Esophagus mucosa (tissue), 1 donor: ENCODE measurements at regions not wholly inside any gene's neighbourhood (a gene's known extent, or its start where the extent isn't known, plus 50 kb on each side); places are given as distances from the start of the nearest gene placed in this dataset.
"Not testable (repeated sequence)": the region's sequence is repeated elsewhere in the genome, so short reads cannot be mapped to it uniquely, and the experiment has no call there.

Experiments
- ATAC-seq: fragments of 200-7000 bp; cut with Tn5 transposase; one replicate; pipeline ENCODE4 v1.9.1; 2020
- donor health status: DM: yes; HTN: yes; CAD: no.

GRCh38 chr11:96925862-96926261 lies 536.0 kb downstream of the JRKL start:
- ATAC-seq = no peak

- ATAC-seq = no peak
These were observed 550.4 kb downstream of the JRKL start for GRCh38 chr11:96940227-96940626.

- no peak for ATAC-seq
These were observed 553.0 kb downstream of the JRKL start for GRCh38 chr11:96942855-96943254.

- ATAC-seq = no peak
These were observed 554.2 kb downstream of the JRKL start for GRCh38 chr11:96943970-96944369.

- ATAC-seq = no peak
These were observed 558.3 kb downstream of the JRKL start for GRCh38 chr11:96948066-96948465.

DNA sequence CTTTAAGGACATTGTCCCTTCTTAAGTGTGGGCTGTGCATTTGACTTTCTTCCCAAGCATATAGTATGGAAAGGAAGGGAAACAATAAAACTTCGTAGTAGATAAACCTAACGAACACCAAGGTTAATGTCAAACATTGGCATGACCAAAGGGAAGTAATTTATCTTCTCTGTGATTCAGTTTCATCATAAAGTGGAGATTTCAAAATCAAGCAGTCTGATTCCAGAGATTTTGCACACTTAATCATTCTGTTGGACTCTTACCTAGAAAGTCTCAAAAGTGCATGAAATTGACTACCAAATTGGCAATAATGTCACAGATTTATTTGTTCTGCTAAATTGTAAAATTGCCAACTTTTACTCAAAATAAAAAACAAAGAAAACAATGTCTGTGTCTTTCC lies 559.7 kb downstream of the JRKL start:
- ATAC-seq = no peak

DNA sequence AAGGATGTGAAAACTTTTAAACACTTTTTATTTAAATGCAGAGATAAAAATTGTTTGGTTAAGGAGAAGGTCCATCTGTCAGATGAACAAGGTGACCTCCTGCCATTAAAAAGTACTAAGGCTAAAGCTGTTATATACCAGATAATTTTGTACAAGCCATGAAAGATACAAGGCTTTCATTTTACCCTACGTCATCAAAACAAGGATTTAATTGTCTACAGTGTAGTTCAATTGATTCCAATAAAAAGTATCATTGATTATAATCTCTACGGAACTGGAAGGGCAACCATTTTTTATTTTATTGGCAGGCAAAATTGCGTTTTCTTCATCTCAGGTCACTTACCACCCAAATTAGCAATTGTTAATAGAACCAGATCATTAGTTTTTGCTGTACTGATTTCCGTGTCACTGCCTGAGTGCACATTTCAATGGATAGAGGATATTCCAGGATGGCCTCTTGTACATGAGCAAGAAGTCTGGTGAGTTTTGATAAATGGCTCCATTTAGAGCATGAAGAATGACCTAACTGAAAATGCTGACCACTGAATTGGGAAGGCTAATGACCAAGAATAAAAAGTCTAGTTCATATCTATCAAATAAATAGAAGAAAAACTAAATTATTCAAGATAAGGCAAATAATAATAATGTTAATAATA lies 564.9 kb downstream of the JRKL start:
- no peak for ATAC-seq

DNA sequence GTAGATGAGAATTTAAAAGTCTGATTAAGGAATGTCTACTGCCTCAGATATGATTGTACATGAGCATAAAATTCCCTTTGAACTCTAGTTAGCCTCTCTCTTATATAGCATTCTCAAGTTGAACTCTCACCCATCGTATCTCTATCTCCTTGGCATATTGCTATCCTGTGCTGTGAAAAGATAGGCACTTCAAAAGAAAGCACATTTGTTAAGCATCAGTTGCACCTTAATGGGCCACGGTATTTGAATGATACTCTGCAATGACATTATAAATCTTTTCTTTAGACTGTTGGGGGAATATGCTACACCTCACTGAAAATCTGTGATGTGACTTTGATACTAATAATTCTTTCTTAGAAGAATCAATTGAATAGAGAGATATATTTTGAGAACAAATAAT lies 570.7 kb downstream of the JRKL start:
- no peak for ATAC-seq

DNA sequence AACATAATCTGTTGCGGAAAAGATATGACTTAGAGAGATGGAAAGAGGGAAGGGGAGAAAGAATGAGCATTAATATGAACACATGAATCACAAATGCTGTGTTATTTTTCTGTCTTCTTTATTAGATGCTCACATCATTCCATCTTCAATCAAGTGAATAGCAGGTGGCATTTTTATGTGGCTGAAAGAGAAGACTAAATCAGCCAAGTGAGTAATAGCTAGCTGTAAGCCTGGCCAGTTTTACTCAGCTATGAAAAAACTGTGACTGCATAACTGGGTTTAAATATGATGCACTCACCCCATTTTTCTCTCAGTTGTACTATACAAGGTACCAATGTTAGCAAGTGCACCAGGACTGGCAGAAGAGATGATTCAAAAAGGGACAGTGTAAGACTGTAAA lies 571.1 kb downstream of the JRKL start:
- no peak for ATAC-seq

GRCh38 chr11:96961931-96962330 lies 572.1 kb downstream of the JRKL start:
- ATAC-seq = no peak

DNA sequence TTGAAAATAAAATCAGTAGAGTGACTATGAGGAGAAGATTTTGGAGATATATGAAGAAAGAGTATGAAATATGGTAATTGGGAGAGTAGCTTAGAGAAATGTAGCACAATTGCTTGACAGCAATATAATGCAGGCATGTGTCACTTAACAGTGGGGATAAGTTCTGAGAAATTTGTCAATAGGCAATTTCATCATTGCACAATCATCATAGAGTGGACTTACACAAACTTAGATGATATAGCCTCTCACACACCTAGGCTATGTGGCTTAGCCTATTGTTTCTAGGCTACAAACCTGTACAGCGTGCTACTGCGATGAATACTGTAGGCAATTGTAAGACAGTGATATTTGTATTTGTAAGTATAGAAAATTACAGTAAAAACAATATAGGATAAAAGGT lies 573.6 kb downstream of the JRKL start:
- ATAC-seq = no peak

GRCh38 chr11:96964661-96965060 lies 574.8 kb downstream of the JRKL start:
- ATAC-seq = no peak

DNA sequence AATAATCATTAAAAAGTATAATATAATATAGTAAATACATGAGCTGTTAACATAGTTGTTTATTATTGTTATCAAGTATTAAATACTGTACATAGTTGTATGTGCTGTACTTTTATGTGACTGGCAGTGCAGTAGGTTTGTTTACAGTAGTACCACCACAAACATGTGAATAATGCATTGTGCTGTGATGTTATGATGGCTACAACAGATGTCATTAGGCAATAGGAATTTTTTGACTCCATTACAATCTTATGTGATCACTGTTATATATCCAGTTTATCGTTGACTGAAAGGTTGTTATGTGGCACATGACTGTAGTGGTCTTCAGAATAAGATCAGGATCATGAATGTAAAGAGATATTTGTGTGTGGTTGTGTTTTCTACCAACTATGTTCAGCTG lies 577.8 kb downstream of the JRKL start:
- no peak for ATAC-seq

GRCh38 chr11:96969251-96969650 lies 579.4 kb downstream of the JRKL start:
- ATAC-seq = no peak

DNA sequence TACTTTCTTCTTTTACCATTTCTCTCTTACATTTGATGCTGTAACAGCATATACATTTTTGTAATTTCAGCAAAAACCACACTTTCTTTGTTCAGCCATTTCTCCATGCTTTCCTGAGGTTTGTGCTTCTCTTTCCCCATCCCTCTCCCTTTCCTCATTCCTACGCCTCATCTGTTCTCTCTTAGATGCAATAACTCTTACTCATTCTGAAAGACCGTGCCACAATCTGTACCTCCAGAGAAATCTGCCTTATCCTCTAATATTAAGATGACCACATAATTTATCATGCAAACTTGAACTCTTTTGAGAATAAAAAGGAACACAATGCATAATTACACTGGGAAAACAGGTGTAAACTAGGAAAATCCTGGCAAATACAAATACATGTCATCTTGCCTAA lies 588.9 kb downstream of the JRKL start:
- ATAC-seq = no peak

DNA sequence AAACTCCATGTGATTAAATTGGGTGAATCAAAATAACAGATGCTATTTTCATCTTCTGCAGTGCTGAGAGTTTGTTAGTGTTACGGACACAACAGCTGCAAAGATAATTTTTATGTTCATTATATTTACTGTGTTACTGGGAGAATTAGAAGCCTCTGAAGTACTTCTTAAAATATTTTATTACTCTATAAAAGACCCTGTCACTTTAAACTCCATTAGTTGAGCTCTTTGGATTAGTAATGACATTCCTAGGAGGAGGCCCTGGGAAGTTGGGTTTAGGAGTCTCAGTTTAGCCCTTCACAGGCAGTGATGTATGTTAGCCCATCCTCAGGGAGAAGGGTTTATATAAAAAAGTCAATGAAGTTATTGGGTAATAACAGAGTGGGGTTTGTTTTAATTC lies 596.7 kb downstream of the JRKL start:
- ATAC-seq = no peak

GRCh38 chr11:96990914-96991313 lies 601.1 kb downstream of the JRKL start:
- no peak for ATAC-seq

GRCh38 chr11:97000481-97000880 lies 610.7 kb downstream of the JRKL start:
- no peak for ATAC-seq

- ATAC-seq = no peak
These were observed 617.5 kb downstream of the JRKL start for GRCh38 chr11:97007283-97007682.

DNA sequence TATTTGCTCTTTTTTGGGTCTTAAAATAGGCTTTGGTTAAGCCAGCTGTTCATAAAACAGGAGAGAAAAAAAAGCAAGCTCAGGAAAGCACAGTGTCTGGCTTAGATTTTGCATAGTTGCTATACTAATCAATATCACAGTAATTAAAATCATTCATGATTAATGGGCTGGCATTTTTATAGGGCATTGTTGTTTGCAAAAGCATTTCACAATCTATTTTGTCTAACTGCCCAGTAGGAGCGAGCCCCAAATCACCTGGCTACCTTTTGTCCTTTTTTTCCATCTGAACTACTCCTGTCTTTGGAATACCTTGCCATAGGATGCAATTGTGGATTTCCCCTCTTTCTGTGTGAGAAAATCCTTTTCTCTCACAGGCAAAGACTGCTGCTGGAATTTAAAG lies 619.8 kb downstream of the JRKL start:
- no peak for ATAC-seq

DNA sequence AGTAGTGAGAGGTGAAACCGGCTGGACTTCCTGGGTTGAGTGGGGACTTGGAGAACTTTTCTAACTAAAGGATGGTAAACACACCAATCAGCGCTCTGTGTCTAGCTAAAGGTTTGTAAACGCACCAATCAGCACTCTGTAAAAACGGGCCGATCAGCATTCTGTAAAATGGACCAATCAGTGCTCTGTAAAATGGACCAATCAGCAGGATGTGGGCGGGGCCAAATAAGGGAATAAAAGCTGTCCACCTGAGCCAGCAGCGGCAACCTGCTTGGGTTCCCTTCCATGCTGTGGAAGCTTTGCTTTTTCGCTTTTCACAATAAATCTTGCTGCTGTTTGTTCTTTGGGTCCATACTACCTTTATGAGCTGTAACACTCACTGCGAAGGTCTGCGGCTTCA lies 621.2 kb downstream of the JRKL start:
- ATAC-seq = not testable (repeated sequence)

GRCh38 chr11:97015327-97015726 lies 625.5 kb downstream of the JRKL start:
- no peak for ATAC-seq

DNA sequence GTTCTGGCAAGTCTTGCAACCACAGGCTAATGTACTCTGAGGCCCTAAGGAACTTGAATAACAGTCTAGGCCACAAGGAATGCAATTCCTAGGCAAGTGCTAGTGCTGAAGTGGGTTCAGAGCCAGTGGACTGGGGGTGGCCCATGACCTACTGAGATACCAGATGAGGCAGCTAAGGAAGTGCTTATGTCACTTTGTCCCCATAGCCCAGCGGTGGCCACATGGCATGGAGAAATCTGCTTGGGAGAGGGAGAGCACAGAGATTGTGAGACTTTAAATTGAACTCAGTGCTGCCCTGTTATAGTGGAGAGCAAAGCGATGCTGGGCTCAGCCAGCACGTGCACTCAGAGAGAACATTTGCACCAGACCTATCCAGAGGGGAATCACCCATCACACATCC lies 629.5 kb downstream of the JRKL start:
- no peak for ATAC-seq

- no peak for ATAC-seq
These were observed 629.9 kb downstream of the JRKL start for GRCh38 chr11:97019754-97020153.

GRCh38 chr11:97022955-97023354 lies 633.1 kb downstream of the JRKL start:
- ATAC-seq = no peak
